ENCODE measurements at regions not wholly inside any gene's neighbourhood (a gene's known extent, or its start where the extent isn't known, plus 50 kb on each side); places are given as distances from the start of the nearest gene placed in this dataset.

DNA sequence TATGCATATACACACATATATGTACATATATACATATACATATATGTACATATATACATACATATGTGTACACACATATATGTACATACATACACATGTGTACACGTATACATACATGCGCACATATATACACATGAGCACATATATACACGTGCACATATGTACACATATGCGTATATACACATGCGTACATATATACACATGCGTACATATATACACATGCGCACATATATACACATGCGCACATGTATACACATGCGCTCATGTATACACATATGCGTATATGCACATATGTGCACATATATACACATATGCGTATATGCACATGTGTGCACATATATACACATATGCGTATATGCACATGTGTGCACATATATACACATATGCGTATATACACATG lies 353.0 kb downstream of the EDEM1 start:
- no peak for DNase-seq (ENCODE audit: low read depth)

DNA sequence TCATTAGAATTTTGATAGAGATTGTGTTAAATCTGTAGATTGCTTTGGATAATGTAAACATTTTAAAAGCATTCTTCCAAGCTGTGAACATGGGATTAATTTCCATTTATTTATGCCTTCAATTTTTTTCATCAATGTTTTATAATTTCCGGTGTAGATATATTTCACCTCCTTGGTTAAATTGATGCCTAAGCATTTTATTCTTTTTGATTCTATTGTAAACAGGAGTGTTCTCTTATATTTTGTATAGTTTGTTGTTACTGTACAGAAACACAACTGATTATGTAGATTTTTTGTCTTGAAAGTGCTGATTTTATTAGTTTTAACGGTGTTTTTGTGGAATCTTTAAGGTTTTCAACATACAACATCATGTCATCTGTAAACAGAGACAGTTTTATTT lies 355.0 kb downstream of the EDEM1 start:
- no peak for DNase-seq (ENCODE audit: low read depth)

DNA sequence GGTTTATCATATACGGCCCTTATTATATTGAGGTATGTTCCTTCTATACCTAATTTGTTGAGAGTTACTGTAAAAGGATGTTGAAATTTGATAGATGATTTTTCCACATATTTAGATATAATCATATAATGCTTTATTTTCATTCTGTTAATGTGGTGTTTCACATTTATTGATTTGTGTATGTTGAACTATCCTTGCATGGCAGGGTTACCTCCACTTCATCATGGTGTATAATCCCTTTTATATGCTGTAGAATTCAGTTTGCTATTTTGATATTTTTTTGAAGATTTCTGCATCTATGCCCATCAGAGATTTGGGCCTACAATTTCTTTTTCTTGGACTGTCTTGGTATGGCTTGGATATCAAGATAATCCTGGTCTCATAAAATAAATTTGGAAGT lies 355.5 kb downstream of the EDEM1 start:
- DNase-seq (ENCODE audit: low read depth): no peak

DNA sequence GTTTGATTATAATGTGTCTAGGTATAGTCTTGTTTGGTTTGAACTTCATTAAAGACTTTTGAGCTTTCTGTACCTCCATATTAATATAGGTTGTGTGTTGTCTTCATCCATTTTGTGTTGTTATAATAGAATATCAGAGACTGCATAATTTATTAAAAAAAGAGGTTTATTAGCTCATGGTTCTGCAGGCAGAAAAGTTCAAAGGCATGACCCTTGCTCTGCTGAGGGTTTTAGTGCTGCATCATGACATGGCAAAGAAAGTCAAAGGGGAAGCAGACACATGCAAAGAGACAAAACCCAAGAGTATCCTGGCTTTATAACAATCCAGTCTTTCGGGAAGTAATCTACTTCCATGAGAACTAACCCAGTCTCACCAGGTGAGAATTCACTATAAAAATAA lies 358.2 kb downstream of the EDEM1 start:
- DNase-seq (ENCODE audit: low read depth): no peak

DNA sequence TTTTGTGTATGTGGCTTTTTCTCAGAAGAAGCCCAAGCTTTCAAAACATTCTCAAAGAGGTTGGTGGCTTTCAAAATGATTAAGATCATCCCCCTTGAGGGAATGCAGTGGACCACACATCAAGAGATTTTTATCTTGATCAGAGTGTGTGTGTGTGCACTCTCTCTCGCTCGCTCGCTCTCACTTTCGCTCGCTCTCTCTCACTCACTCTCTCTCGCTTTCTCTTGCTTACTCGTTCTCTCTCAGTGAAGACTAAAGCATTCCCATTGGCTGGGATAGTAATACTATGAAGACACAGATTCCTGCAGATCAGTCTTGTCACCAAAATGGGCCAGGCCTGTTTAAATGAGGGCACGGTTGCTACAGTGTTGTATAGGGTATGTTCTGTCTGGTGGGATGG lies 365.7 kb downstream of the EDEM1 start:
- no peak for DNase-seq (ENCODE audit: low read depth)

DNA sequence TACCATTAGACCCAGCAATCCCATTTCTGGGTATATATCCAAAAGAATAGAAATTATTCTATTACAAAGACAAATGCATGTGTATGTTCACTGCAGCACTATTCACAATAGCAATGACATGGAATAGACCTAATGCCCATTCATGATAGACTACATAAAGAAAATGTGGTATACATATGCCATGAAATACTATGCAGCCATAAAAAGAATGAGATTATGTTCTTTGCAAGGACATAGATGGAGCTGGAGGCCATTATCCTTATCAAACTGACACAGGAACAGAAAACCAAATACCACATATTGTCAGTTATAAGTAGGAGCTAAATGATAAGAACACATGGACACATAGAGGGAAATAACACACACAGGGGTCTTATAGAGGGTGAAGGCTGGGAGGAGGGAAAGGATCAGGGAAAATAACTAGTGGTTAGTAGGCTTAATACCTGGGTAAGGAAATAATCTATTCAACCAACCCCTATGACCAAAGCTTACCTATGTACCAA lies 366.8 kb downstream of the EDEM1 start:
- no peak for DNase-seq (ENCODE audit: low read depth)

DNA sequence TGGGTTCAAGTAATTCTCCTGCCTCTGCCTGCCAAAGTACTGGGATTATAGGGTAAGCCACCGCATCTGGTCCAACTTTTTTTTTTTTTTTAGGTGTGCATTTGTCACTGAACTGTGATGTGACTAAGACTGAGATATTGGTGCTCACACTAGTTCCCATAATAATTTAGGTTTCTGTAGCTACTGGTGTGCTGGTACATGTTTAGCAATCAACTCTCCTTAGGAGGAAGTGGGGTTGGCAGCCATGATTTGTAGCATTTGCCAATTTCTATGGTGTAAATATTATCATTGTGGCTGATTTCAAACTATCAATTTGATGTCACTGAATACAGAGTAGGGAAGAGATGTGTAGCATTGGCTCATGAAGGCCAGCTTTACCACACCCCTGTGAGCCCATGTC lies 372.7 kb downstream of the EDEM1 start:
- no peak for DNase-seq (ENCODE audit: low read depth)

DNA sequence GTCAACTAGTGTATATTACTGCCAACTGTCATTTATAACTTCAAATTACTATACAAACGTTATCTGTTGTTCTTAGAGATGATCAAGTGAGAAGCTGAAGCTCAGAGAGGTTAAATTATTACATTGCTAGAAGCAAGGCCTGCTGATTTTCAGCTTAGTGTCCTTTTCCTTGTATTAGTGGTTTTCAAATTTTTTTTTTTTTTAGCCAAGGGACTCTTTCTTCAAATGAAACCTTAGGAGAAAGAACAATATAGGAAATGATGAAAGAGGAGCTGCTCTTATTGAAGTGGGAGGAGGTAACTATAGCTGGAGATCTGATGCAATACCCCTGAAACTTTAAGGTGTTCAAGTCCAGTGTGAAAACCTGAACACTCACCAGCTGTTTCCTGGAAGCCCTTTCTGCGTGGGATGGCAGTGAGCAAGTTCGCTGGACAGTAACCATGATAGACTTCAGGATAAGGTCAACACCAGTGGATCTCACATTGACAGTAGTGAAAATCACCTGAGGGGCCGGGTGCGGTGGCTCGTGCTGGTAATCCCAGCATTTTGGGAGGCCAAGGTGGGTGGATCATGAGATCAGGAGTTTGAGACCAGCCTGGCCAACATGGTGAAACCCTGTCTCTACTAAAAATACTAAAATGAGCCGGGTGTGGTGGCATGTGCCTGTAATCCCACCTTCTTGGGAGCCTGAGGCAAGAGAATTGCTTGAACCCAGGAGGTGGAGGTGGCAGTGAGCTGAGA lies 376.2 kb downstream of the EDEM1 start:
- DNase-seq (ENCODE audit: low read depth): no peak

DNA sequence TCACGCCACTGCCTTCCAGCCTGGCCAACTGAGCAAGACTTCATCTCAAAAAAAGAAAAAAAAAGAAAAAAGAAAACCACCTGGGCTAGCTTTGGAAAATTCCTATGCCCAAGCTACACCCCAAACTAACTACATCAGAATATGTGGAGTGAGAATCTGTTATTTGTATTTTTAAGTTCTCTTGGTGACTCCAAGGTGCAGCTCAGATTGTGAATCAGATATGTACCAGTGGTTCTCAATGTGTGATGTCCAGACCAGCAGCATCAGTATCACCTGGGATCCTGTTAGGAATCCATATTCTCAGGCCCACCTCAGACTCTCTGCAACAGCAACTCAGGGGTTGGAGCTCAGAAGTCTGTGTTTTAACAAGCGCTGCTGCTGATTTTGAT lies 376.8 kb downstream of the EDEM1 start:
- DNase-seq (ENCODE audit: low read depth): no peak

DNA sequence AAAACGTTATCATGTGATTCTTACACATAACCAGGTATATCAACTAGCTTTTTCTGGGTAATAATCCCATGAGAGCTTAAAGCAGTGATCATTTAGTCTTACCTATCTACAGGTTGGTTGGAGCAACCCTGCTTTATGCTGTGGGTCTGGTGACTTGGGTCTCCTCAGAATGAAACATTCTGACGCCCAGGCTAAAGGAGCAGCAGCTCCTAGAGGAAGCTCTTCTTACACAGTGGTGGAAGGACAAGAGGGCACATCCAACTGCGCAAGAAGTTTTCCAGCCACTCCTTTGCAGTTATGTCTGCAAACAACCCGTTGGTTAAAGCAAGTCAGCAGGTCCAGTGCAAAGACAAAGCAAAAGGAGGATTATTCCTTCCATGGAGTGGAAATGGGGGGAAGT lies 377.5 kb downstream of the EDEM1 start:
- DNase-seq (ENCODE audit: low read depth): no peak

DNA sequence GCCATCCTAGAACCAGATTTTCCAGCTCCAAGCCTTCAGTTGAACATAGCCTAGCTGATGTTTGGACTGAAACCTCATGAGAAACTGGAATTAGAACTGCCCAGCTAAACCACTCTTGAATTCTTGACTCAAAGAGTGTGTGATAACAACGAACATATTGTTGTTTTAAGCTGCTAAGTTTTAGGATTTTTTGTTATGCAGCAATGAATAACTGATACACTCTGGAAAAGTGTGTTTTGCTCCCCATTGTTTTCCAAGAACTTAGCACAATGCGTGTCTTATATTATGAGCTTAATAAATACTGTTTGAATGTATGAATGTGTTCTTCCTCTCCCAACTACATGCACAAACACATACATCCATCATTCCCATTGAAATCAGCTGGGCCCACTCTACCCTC lies 379.6 kb downstream of the EDEM1 start:
- no peak for DNase-seq (ENCODE audit: low read depth)

DNA sequence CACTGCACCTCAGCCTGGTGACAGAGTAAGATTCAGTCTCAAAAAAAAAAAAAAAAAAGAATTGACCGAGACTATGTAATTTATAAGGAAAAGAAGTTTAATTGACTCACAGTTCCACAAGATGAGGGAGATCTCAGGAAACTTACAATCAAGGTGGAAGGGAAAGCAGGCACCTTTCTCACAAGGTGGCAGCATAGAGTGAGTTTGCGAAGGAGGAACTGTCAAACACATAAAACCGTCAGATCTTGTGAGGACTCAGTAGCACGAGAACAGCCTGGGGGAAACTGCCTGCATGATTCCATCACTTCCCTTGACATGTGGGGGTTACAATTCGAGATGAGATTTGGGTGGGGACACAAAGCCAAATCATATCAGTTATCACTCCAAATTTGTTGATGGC lies 380.9 kb downstream of the EDEM1 start:
- DNase-seq (ENCODE audit: low read depth): no peak

DNA sequence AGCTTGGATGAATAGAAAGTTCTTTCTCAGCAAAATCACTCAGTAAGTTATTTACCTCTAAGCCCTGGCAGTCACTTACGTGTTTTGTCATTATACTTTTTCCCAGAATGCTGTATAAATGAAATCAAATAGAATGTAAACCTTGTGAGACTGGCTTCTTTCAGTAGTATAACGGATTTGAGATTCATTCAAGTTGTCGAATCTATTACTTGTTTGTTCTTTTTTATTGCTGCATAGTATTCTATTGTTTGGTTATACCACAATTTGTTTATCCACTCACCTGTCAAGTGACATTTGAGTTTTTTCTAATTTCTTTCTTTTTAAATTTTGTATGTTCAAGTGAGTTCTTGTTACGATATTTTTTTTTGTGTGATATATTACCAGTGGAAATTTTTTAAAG lies 381.6 kb downstream of the EDEM1 start:
- no peak for DNase-seq (ENCODE audit: low read depth)

DNA sequence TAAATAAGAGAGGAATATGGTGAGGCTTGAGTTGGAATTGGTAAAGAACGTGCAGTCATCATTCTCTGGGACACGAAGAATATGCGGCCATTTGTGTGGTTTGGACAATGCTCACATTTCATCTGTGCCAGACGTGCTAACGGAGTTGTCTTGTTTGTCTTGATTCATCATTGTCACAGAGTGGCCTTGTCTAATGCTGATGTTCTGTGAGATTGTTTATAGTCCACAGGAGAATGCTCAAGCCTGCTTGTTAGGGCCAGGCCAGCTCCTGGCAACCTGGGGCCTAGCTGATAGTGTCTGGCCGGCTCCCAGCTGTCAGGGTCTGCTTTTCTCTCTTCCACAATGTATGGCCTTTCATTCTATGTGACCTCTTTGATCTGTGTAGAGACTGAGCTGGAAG lies 384.7 kb downstream of the EDEM1 start:
- DNase-seq (ENCODE audit: low read depth): no peak

DNA sequence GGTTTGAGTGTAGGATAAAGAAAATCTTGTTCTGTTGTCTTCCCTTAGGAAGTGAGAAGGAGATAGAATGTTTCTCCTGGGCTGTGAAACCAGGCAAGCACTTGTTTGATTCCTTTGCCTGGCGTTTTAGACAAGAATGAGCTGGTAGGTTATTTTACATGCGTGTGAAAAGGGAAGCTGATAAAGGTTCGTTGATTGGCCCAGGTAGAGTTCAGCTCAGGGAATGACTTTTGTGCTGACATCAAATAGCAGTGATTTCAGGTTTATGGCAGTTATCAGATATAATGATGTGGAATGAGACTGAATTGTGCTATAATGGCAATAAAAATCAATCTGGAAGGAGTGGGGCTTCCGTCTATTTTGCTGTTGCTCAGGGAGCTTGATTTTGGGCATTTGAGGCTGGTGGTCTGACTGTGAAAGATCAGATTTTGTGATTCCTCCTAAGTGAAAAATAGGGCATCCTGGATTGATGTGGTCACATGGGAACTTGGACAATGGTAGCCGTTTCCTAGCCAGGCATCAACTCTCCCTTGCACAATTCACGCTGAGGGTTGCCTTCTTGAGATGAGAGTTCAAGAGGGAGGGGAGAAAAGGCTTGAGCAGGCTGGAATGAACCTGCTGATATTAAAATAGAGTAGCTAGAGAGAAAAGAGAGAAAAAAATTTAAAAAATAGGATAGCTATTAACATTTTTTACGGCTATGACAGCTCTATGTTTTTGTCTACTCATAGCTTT lies 388.9 kb downstream of the EDEM1 start:
- no peak for DNase-seq (ENCODE audit: low read depth)

DNA sequence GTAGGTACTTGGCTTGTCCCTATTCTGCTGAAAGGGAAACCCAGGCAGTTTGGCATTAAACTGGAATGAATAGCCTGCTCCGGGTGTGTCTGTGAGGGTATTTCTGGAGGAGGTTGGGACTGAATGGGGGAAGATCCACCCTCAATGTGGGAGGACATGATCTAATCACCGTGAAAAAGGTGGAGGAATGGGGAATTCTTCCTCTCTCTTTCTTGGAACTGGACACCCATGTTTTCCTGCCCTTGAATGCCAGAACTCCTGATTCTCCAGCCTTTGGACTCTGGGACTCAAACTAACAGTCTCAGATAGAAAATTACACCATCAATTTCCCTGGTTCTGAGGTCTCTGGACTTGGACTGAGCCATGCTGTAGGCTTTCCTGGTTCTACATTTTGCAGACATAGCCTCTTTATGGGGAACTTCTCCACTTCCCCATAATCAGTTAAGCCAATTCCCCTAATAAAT lies 391.7 kb downstream of the EDEM1 start:
- DNase-seq (ENCODE audit: low read depth): no peak

DNA sequence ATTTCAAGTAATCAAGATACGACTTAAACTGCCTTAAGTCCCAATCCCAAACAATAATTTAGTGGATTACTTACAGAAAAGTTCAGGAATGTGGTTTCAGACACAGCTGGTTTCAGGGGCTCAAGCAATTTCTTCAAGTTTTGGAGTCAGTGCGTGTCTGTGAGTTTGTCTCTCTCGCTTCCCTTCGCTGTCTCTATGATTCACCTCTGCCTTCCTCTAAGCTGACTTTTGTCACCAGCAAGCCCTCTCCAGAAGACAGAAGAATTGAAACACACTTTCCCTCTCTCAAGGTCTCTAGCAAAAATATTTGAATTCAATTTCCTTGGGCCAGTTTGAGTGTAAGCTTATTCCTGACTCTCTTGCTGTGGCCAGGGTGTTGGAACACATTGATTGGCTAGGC lies 392.4 kb downstream of the EDEM1 start:
- DNase-seq (ENCODE audit: low read depth): no peak

DNA sequence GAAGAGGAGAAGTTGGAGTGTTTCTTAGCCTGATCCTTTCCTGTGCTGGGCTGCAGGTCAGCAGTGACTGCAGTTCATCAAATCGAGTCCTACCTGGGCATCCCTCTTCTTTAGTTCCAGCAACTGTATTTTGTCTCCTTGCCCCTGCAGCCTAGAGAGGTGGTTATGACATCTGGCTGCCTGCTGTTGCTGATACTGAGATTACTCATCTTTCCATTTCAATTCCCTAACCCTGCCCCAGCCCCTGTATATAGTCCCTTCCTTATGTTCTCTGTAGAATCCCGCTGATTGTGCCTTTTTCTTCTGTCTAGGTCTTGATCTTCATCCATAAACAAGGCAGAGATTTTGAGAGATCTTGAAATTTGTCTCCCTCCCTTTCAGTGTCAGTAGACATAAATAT lies 393.3 kb downstream of the EDEM1 start:
- no peak for DNase-seq (ENCODE audit: low read depth)

DNA sequence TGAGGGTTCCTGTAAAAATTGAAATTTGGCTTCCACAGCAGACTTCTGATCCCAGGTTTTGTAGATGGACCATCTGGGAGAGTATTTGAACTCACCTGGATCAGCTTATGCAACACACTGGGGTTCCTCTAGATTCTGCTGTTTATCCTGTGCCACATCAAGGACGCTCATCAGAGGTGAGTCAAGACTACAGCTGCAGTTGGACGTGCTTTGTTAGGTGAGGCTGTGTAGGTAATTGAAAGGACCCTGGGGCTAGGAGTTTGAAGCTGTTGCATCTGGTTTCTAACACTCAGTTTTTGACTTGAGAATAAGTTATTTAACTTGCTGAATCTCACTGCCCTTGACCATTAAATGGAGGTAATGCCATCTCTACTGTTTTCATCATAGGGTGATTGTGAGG lies 394.2 kb downstream of the EDEM1 start:
- no peak for DNase-seq (ENCODE audit: low read depth)

DNA sequence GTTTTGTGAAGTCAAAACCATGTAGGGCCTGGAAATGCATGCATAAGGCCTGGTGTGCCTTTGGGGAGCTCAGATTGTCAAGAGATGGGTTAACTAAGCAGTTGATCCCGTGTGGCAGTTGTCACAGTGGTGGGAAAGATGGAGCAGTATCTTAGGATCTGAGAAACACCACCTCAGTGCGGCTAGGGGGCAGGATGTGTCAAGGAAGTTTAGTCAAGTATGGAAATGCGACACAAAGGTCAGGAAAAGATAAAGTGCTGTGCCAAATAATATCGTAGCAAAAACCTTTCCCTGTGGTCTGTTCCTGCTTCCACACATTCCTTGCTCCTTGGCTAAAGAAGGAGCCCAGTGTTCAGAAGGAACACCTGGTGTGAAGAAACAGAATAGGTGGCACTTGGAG lies 396.4 kb downstream of the EDEM1 start:
- no peak for DNase-seq (ENCODE audit: low read depth)

DNA sequence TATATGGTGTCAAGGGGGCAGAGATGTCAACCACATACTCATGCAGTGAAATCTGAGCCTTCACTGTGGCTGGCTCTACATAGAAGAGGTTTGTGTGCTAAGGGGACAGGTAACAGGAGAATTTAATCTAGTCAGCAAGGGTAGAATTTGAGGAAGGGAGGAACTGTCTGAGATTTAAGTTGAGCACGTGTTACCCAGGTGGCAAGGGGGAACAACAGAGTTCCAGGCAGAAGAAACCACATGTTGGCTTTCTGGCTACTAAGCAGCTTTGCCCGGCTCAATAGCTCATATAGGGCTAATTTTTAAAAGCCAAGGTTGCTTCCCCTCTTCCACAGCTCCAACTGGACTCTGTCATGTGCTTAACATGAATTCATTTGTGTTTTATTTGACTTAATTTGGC lies 397.6 kb downstream of the EDEM1 start:
- no peak for DNase-seq (ENCODE audit: low read depth)

DNA sequence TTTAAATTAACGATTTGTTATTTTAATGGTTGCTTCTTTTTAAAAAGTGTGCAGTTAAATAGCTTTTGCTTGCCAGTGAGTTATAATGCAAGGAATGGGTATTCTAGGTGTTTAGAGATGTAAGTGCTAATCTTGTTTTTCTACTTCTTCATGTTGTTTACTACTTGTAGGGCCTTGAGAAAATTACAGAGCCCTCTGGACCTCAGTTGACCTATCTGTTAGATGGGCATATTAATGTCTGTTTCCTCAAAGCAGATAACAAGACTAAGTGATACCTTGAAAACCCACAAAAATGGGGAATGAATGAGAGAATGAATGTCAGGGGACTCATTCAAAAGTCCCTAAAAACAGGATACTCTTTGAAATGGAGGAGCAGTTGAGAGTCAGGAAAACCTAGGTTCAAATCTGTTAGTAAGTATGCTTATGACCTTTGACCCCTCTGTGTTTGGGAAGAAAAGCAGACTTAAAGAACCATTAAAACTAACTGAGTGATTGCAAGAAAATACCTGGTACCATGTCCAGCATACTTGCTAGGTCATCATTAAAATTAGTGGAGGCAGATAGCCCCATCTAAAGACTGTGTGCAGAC lies 419.5 kb downstream of the EDEM1 start:
- no peak for DNase-seq (ENCODE audit: low read depth)

DNA sequence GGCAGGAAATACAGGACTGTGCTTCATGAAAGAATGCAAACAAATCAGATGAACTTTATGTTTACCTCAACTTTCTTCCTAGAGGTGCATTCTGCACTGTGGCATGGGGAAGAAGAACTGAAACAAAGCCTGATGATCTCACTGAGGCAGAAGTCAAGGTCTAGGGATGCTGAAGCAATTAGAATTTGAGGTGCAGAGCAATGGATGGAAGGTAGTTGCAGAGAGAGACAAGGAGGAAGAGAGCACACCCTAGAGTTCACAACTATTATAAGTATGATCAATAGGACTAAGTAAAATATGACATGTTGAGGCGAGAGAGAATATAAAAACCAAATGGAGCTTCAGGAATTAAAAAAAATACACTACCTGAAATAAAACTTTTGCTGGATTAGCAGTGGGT lies 420.1 kb downstream of the EDEM1 start:
- no peak for DNase-seq (ENCODE audit: low read depth)

Data from myocyte (in vitro differentiated cells).